ENCODE measurements at regions not wholly inside any gene's neighbourhood (a gene's known extent, or its start where the extent isn't known, plus 50 kb on each side); places are given as distances from the start of the nearest gene placed in this dataset.

DNA sequence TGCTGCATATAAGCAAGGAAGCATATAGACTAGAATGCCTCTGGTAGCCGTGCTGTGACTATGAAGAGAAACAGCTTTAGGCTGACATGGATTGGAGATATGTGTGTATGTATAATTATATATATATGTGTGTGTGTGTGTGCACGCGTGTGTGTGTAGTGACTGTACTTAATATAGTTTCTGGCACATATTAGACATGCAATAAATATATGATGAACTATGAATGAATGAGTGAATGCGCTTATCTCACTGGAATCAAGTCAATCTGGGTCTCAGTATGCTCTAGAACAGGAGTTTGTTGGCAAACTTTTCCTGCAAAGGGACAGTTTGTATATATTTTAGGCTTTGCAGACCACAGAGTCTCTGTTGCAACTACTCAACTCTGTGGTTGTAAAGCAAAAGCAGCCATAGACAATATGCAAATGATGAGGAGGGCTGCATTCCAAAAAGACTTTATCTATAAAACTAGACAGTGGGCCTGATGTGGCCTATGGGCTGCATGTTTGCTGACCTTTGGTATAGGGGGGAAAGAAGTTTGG is 482.9 kb upstream of the USP24 start:
- TF ChIP-seq, protein P1, sequence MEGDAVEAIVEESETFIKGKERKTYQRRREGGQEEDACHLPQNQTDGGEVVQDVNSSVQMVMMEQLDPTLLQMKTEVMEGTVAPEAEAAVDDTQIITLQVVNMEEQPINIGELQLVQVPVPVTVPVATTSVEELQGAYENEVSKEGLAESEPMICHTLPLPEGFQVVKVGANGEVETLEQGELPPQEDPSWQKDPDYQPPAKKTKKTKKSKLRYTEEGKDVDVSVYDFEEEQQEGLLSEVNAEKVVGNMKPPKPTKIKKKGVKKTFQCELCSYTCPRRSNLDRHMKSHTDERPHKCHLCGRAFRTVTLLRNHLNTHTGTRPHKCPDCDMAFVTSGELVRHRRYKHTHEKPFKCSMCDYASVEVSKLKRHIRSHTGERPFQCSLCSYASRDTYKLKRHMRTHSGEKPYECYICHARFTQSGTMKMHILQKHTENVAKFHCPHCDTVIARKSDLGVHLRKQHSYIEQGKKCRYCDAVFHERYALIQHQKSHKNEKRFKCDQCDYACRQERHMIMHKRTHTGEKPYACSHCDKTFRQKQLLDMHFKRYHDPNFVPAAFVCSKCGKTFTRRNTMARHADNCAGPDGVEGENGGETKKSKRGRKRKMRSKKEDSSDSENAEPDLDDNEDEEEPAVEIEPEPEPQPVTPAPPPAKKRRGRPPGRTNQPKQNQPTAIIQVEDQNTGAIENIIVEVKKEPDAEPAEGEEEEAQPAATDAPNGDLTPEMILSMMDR (IDR thresholded peaks at IDR 0.05) = no peak
- no peak for TF ChIP-seq POLR2A (IDR thresholded peaks at IDR 0.05)
